HuH-7 (cell line): ENCODE measurements at regions not wholly inside any gene's neighbourhood (a gene's known extent, or its start where the extent isn't known, plus 50 kb on each side); places are given as distances from the start of the nearest gene placed in this dataset.

Experiments
- DNase-seq: peaks from one replicate; pipeline ENCODE4 v3.0.0; 2011; ENCODE audit warnings: low spot score

- no peak for DNase-seq
These were observed 1034.0 kb upstream of the EEF2KMT start for GRCh38 chr16:6131526-6132050.

GRCh38 chr16:6125483-6126259 is 1028.1 kb upstream of the EEF2KMT start:
- no peak for DNase-seq

- DNase-seq: no peak
These were observed 1026.5 kb upstream of the EEF2KMT start for GRCh38 chr16:6124136-6124535.

GRCh38 chr16:6122401-6122800 is 1024.8 kb upstream of the EEF2KMT start:
- no peak for DNase-seq

GRCh38 chr16:6114691-6115090 is 1017.1 kb upstream of the EEF2KMT start:
- no peak for DNase-seq

GRCh38 chr16:6113749-6114148 is 1016.2 kb upstream of the EEF2KMT start:
- DNase-seq: no peak

- DNase-seq: no peak
These were observed 1015.1 kb upstream of the EEF2KMT start for GRCh38 chr16:6112700-6113099.

- DNase-seq: no peak
These were observed 1013.8 kb upstream of the EEF2KMT start for GRCh38 chr16:6111390-6111789.

GRCh38 chr16:6110346-6110745 is 1012.8 kb upstream of the EEF2KMT start:
- no peak for DNase-seq

GRCh38 chr16:6106061-6106460 is 1008.5 kb upstream of the EEF2KMT start:
- no peak for DNase-seq

GRCh38 chr16:6105115-6105514 is 1007.5 kb upstream of the EEF2KMT start:
- no peak for DNase-seq

- DNase-seq: no peak
These were observed 1006.8 kb upstream of the EEF2KMT start for GRCh38 chr16:6104428-6104827.

- DNase-seq: no peak
These were observed 1006.0 kb upstream of the EEF2KMT start for GRCh38 chr16:6103561-6103960.

- no peak for DNase-seq
These were observed 1001.5 kb upstream of the EEF2KMT start for GRCh38 chr16:6099102-6099501.

- DNase-seq: no peak
These were observed 999.5 kb upstream of the EEF2KMT start for GRCh38 chr16:6096931-6097670.

GRCh38 chr16:6095414-6095813 is 997.8 kb upstream of the EEF2KMT start:
- no peak for DNase-seq

GRCh38 chr16:6091021-6091420 is 993.4 kb upstream of the EEF2KMT start:
- no peak for DNase-seq

GRCh38 chr16:6081320-6081976 is 983.9 kb upstream of the EEF2KMT start:
- peak; percentile 36 for DNase-seq

GRCh38 chr16:6076631-6077030 is 979.0 kb upstream of the EEF2KMT start:
- DNase-seq: no peak

GRCh38 chr16:6068063-6068462 is 970.5 kb upstream of the EEF2KMT start:
- DNase-seq: no peak

GRCh38 chr16:6066652-6067051 is 969.1 kb upstream of the EEF2KMT start:
- no peak for DNase-seq

GRCh38 chr16:6063526-6063925 is 965.9 kb upstream of the EEF2KMT start:
- no peak for DNase-seq

GRCh38 chr16:6059671-6060070 is 962.1 kb upstream of the EEF2KMT start:
- no peak for DNase-seq
